ENCODE measurements at regions not wholly inside any gene's neighbourhood (a gene's known extent, or its start where the extent isn't known, plus 50 kb on each side); places are given as distances from the start of the nearest gene placed in this dataset.

GRCh38 chr13:72342364-72342763, 385.1 kb downstream of the MZT1 start:
- no peak for DNase-seq (ENCODE audit: low read depth)

DNA sequence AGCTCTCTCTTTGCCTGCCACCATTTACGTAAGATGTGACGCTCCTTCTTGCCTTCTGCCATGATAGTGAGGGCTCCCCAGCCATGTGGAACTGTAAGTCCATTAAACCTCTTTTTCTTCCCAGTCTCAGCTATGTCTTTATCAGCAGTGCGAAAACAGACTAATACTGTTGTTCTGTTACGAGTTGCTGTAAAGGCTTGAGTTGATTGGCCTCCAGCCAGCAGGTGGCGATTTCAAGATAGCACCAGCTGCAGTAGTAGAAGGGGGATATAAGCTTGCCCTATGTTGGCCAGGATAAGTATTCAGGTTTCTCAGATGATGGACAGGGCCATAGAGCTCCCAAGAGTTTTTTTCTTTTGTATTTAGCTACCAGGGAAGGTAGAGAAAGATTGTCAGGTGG, 385.5 kb downstream of the MZT1 start:
- DNase-seq (ENCODE audit: low read depth): no peak

DNA sequence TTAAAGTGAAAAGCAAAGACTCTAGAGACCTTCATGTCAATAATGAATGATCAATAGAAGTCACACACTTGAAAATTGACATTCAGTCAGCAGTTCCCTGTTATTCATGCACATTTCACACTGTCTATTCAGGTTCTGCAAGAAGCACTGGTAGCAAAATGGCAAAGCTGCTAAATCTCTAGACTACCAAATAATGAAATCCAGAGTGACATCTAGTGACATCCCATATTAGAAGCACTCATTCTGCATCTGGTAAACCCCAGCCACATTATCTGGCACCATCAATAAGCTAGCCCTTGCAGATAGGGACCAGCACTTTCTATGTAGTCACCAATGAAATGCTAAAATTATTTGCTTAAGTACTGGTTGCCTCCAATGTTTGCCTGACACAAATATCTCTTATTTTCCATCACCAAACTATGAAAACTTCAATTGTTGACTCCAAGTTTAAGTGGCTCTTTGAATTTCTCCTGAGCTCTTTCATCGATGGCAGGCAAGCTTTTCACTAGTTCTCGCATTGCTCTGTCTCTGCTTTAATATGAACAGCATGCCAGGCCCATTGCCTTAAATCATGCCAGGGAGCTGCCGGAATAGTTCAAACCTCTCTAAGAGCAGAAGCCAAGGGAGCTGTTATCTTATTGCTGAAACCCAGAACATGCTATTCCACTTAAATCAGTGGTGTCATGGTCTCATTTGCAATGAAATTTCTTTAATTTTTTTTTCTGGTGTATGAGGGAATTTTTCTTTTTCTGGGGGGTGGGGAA, 409.9 kb downstream of the MZT1 start:
- no peak for DNase-seq (ENCODE audit: low read depth)

DNA sequence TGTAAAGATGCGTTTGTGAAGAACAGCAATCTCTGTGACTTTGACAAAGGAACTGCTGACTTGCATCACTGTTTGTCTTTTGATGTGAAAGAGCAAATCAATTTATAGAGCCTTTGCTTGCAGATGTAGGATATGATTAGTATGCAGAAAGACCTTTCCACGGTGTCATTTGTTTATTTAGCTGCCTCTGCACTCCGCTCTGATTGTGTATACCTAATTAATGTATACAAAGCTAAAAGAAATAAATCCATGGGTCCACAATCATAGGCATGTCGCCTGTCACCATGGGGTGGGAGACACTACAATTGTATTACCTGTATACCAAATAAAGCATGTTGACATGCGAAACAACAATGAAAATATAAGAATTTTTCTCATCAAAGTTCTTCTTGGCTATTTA, 410.7 kb downstream of the MZT1 start:
- no peak for DNase-seq (ENCODE audit: low read depth)

GRCh38 chr13:72315312-72315711, 412.1 kb downstream of the MZT1 start:
- DNase-seq (ENCODE audit: low read depth): no peak

- DNase-seq (ENCODE audit: low read depth): no peak
Observed at GRCh38 chr13:72314210-72314609, 413.2 kb downstream of the MZT1 start.

- DNase-seq (ENCODE audit: low read depth): no peak
Observed at GRCh38 chr13:72313546-72313945, 413.9 kb downstream of the MZT1 start.

DNA sequence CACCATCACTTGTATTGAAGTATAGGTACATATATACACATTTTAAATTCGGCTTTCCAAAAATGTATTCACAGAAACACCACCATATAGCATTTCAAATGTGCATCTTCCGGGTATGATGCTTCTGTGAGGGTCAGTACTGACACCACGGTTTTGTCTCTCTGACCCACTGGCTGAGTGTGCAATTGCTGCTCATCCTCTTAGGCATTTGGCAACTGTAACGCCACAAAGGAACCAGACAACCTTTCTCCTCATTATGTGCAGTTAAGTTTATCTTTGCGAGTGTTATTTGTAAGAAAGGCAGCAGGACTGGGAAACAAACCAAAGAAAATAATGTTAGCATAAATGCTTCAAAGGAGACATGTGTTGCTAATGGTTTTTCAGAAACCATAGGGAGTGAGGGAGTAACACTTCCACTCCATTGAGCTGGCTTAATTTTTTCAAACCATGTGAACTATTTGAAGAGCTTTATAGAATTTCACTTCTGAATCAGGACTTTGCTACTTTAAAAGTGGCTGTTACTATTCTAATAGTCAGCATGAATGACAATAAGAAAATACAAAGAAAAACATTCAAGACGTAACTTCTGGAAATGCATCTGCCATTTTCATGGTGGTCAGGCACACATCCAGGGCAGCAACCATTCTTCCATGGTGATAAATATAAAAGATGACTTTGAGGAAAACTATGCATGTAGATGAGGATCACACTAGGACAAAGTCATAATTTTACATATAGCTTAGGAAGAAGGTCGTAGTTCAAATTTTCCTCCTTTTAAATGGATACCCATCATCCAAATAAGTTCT, 423.3 kb downstream of the MZT1 start:
- DNase-seq (ENCODE audit: low read depth): no peak

DNA sequence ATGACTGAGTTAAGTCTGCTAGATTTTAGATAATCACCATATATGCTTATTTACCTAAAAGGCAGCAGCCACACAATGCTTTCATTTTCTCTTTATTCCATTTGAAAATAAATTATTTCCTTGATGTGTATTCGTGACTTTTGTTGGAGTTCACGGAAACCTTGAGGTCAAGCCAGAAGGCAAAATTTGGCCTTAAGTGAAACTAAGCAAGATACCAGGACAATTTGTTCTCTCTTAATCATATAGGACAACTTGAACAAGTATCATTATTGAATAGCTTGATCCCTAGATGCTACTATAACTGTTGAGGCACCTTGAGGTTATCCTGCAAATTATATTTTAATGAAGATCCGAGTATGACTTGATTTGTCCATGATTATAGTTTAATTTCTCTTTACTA, 429.2 kb upstream of the DACH1 start:
- no peak for DNase-seq (ENCODE audit: low read depth)

- DNase-seq (ENCODE audit: low read depth): no peak
Observed at GRCh38 chr13:72295153-72295552, 428.1 kb upstream of the DACH1 start.

DNA sequence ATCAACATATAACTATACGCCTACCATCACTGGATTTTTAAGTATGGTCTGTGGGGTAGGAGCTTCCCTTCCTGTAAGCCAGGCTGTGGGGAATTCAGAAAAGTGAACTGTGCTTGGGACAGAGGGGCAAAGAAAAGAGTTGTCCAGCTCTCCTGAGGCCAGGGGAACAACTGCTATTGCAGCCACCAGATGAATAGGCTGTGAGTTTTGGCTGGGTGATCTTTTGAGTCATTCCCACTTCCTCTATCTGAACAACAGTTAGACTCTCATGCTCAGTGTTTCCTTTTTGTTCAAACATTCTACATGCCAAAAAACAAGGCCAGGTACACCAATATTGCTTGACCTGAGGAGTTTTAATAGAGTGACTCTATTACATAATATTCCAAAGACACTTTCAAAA, 426.2 kb upstream of the DACH1 start:
- no peak for DNase-seq (ENCODE audit: low read depth)

GRCh38 chr13:72290962-72291681, 424.1 kb upstream of the DACH1 start:
- no peak for DNase-seq (ENCODE audit: low read depth)

DNA sequence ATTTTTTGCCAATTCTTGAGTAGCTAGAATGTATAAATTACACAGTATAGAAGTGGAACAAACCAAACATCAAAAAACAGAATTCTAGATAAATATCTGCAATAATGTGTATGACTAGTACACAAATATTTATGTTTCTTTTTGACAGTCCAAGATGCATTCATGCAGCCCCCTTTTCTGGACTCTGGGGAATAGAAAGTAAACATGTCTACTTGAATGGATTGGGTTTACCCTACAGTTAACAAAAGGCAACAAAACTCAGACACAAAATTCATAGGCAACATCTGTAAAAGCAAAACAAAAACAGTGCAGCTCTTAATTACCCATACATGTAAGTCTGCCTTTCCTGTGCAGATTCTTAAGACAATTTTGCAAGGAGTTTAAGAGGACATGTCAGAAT, 419.4 kb upstream of the DACH1 start:
- no peak for DNase-seq (ENCODE audit: low read depth)

DNA sequence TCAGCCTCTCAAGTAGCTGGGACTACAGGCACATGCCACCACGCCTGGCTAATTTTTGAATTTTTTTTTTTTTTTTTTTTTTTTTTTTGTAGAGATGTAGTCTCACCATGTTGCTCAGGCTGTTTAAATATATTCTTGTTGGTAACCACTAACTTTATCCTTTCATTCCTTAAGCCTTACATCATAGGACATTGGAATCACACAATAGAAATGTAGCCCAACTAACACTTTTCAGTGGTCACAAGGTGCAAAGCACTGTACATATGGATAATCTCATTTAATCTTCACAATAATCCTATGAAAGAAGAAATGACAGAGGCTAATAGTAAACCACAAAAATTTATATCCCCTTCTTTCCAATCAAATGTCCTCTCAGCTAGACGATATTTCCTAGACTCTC, 417.8 kb upstream of the DACH1 start:
- DNase-seq (ENCODE audit: low read depth): no peak

GRCh38 chr13:72261732-72262131, 394.7 kb upstream of the DACH1 start:
- no peak for DNase-seq (ENCODE audit: low read depth)

GRCh38 chr13:72259528-72259927, 392.5 kb upstream of the DACH1 start:
- DNase-seq (ENCODE audit: low read depth): no peak

GRCh38 chr13:72258340-72258981, 391.5 kb upstream of the DACH1 start:
- DNase-seq (ENCODE audit: low read depth): no peak

GRCh38 chr13:72255908-72256307, 388.9 kb upstream of the DACH1 start:
- DNase-seq (ENCODE audit: low read depth): peak; percentile 15

- no peak for DNase-seq (ENCODE audit: low read depth)
Observed at GRCh38 chr13:72253754-72254153, 386.8 kb upstream of the DACH1 start.

GRCh38 chr13:72246396-72246795, 379.4 kb upstream of the DACH1 start:
- DNase-seq (ENCODE audit: low read depth): no peak

DNA sequence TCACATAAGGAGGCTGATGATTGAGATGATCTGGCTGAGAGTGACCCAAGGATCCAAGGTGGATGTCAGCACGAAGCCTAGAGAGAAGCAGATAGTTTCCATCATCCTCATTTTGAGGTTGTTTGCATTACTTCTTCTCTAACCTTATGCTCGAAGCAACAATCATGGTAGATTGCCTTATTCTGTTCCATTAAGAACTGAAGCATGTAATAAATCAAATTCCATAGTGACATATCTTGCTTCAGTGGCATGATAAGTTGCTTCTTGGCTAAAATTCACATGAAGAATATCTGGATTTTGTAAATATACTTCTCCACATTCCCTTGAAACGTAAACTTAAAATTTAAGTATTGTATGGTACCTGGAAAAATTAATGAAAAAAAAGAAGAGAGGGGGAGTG, 377.8 kb upstream of the DACH1 start:
- no peak for DNase-seq (ENCODE audit: low read depth)

DNA sequence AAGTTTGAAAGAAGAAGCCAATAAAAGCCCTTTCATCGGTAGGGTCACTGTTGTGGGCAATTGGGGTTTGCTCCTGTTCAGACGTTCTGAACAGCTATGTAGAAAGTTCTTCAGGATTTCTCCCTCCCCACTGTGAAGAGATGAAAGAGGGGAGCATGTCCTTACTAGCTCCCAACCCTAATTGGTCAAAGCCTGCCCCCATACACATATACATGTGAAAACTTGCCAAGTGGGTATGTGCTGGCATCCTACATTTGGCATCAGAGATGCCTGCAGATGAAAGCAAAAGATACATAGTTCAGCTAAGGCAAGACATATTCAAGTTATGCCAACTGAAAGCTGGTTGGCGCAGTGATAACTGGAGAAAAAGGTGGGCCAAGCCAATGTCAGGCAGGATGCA, 363.1 kb upstream of the DACH1 start:
- no peak for DNase-seq (ENCODE audit: low read depth)

Measured in non-pigmented ciliary epithelial cell (primary cell).